Transverse colon (tissue), 4 donors: ENCODE measurements at regions not wholly inside any gene's neighbourhood (a gene's known extent, or its start where the extent isn't known, plus 50 kb on each side); places are given as distances from the start of the nearest gene placed in this dataset.

Experiments used
- DNase-seq: peaks from one replicate; pipeline ENCODE4 v3.0.0-alpha.2; 2019
- H3K27ac ChIP-seq, 4 donors: fragments of 200-600 bp; sonication (generic); 2 replicates each; pipeline ENCODE4 v1.5.1; 2016 to 2018; ENCODE audit warnings: inconsistent platforms in 4 of 4
- H3K27me3 ChIP-seq: fragments of 200-600 bp; sonication (generic); 2 replicates; pipeline ENCODE4 v1.5.1; 2017; ENCODE audit warnings: inconsistent platforms
- H3K36me3 ChIP-seq, 4 donors: fragments of 200-600 bp; sonication (generic); 2 replicates each; pipeline ENCODE4 v1.5.1; 2017 to 2019; ENCODE audit warnings: inconsistent platforms in 4 of 4
- H3K4me1 ChIP-seq, 4 donors: fragments of 200-600 bp; sonication (generic); 2 replicates each; pipeline ENCODE4 v1.5.1; 2017 to 2020; ENCODE audit warnings: inconsistent platforms in 4 of 4
- H3K4me3 ChIP-seq, 4 donors: fragments of 200-600 bp; sonication (generic); 1 replicate in 1 of 4; 2 replicates in 3 of 4; pipeline versions ENCODE4 v1.5.1 to v1.6.1; 2017 to 2019; ENCODE audit warnings: inconsistent platforms in 4 of 4
- H3K9me3 ChIP-seq, 2 donors: fragments of 200-600 bp; sonication (generic); 2 replicates each; pipeline ENCODE4 v1.5.1; 2017 to 2019; ENCODE audit warnings: inconsistent platforms in 2 of 2
- CTCF ChIP-seq, 5 experiments: fragments of 200-600 bp in 3 of 5; fragments of 450-650 bp in 2 of 5; sonication (generic) in 3 of 5; IDR thresholded peaks; 1 replicate in 2 of 5; 2 replicates in 3 of 5; pipeline ENCODE4 v1.5.1; 2016 to 2017; ENCODE audit warnings: antibody characterized with exemption in 5 of 5, inconsistent platforms in 3 of 5, mild to moderate bottlenecking in 2 of 5, moderate library complexity in 1 of 5
- EP300 ChIP-seq: sonication (generic); formaldehyde crosslinking; IDR thresholded peaks from one replicate; pipeline ENCODE4 v1.6.1; 2017; ENCODE audit warnings: antibody characterized with exemption, low read depth
- POLR2A ChIP-seq: fragments of 450-650 bp; IDR thresholded peaks from one replicate; pipeline ENCODE4 v1.6.1; 2016; ENCODE audit warnings: antibody characterized with exemption, mild to moderate bottlenecking, moderate library complexity
- POLR2AphosphoS5 ChIP-seq, 3 donors: sonication (generic); formaldehyde crosslinking; IDR thresholded peaks; one replicate each; pipeline ENCODE4 v1.6.1; 2016; ENCODE audit warnings: antibody characterized with exemption in 3 of 3
- WGBS, 2 donors: methylation state at CpG; one replicate each; pipeline ENCODE4 v1.1.5; 2018; ENCODE audit warnings: low coverage in 1 of 2; 5-methylcytosine and 5-hydroxymethylcytosine counted together
- in situ Hi-C, 4 donors: fragments of 200-750 bp; cut with MboI; loops; one replicate each; pipeline versions ENCODE4 v1.15.0 to v1.15.1; 2017; ENCODE audit warnings: low sequenced_read_pairs in 3 of 4, low pct_ligation_motif_present in 1 of 4, low pct_unique_long_range_greater_than_20kb in 1 of 4
- intact Hi-C: fragments of 100-400 bp; cut with DNase I; formaldehyde crosslinking; loops from one replicate; pipeline ENCODE4 v1.15.1; 2023; ENCODE audit warnings: low total_unique reads

GRCh38 chr17:54530398-54530797, 370.3 kb upstream of the TOM1L1 start:
- 65 to 76% methylated on average over 3 of the region's 3 CpGs for WGBS, 2 donors
- Histone ChIP-seq H3K27ac (no peak overlapping the region), H3K4me1 (no peaks in the 10 kb centered on the region), H3K36me3 (no peaks in the 10 kb centered on the region), H3K9me3 (peaks cover 0 to 3% of the 10 kb centered on the region in 2 donors), H3K4me3 (no peak overlapping the region), H3K27me3 (no peaks in the 10 kb centered on the region)
- in situ Hi-C loops (no loop called here), intact Hi-C loops (no loop called here)
- TF ChIP-seq POLR2A: no peak
- no peak for TF ChIP-seq CTCF (IDR thresholded peaks at IDR 0.05)
- no peak for TF ChIP-seq POLR2AphosphoS5 (IDR thresholded peaks at IDR 0.05)
- TF ChIP-seq EP300: no peak
- no peak for DNase-seq

GRCh38 chr17:54536306-54536705, 364.3 kb upstream of the TOM1L1 start:
- in situ Hi-C loops: no loop called here
- WGBS, 2 donors: 94% methylated on average over 4 of the region's 4 CpGs; no CpG with 5 or more reads in 1 of the 2 donors
- no peak for TF ChIP-seq POLR2AphosphoS5 (IDR thresholded peaks at IDR 0.05)
- no peak for TF ChIP-seq POLR2A
- TF ChIP-seq EP300: no peak
- no peak for TF ChIP-seq CTCF (IDR thresholded peaks at IDR 0.05)

GRCh38 chr17:54537656-54538055, 363.0 kb upstream of the TOM1L1 start:
- intact Hi-C loops (no loop called here), in situ Hi-C loops (no loop called here)
- Histone ChIP-seq H3K27me3 (no peaks in the 10 kb centered on the region), H3K4me3 (no peak overlapping the region), H3K4me1 (no peaks in the 10 kb centered on the region), H3K36me3 (no peaks in the 10 kb centered on the region), H3K27ac (no peak overlapping the region), H3K9me3 (peaks cover 0 to 1% of the 10 kb centered on the region in 2 donors)
- WGBS, 2 donors: 86 to 100% methylated on average over 2 to 3 of the region's 3 CpGs
- TF ChIP-seq POLR2A: no peak
- TF ChIP-seq POLR2AphosphoS5 (IDR thresholded peaks at IDR 0.05): no peak
- TF ChIP-seq CTCF (IDR thresholded peaks at IDR 0.05): no peak
- no peak for TF ChIP-seq EP300
- DNase-seq: no peak

More at GRCh38 chr17:54536306-54536705, 364.3 kb upstream of the TOM1L1 start:
- H3K9me3 ChIP-seq: no peaks in the 10 kb centered on the region
- H3K27me3 ChIP-seq: no peaks in the 10 kb centered on the region
- H3K36me3 ChIP-seq: no peaks in the 10 kb centered on the region
- no peak overlapping the region for H3K27ac ChIP-seq
- intact Hi-C loops: no loop called here
- H3K4me3 ChIP-seq: no peak overlapping the region
- no peak for DNase-seq
- no peaks in the 10 kb centered on the region for H3K4me1 ChIP-seq

GRCh38 chr17:54544249-54544648, 356.4 kb upstream of the TOM1L1 start:
- 57% methylated on average over 4 of the region's 4 CpGs; no CpG with 5 or more reads in 1 of the 2 donors for WGBS, 2 donors
- intact Hi-C loops (no loop called here), in situ Hi-C loops (no loop called here)
- H3K4me3 ChIP-seq: no peak overlapping the region
- no peaks in the 10 kb centered on the region for H3K36me3 ChIP-seq
- H3K4me1 ChIP-seq: no peaks in the 10 kb centered on the region
- TF ChIP-seq EP300 (no peak), POLR2A (no peak), CTCF (IDR thresholded peaks at IDR 0.05) (no peak), POLR2AphosphoS5 (IDR thresholded peaks at IDR 0.05) (no peak)
- H3K27ac ChIP-seq: no peak overlapping the region
- H3K9me3 ChIP-seq: peaks cover 0 to 5% of the 10 kb centered on the region in 2 donors
- no peak for DNase-seq
- H3K27me3 ChIP-seq: no peaks in the 10 kb centered on the region
